ENCODE measurements at regions not wholly inside any gene's neighbourhood (a gene's known extent, or its start where the extent isn't known, plus 50 kb on each side); places are given as distances from the start of the nearest gene placed in this dataset.

DNA sequence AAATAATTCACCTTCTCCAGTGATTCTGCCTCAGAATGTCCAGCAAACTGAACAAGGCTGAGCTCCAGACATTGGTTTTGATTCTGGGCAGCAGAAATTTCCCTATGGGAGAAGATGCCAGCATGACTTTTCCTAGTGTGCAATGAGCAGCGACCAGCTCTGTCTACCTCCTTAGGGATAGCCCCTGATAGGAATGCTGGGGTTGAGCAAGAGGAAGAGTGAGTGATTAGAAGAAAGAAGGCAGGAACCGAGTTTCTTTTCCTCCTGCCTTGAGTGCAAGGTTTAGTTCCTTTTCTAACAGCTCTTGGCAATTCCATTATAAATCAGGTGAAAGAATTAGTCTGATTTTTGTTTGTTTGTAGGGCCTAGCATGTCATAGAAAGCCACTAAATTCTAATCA lies 379.0 kb downstream of the DAD1 start:
- no peak for ATAC-seq
- Histone ChIP-seq H3K4me3 (replicated peaks in 1 of 3; ENCODE audit: insufficient read depth in 1 of 3, low read depth in 2 of 3, low read length in 3 of 3) (no peak overlapping the region), H3K27ac (ENCODE audit: extremely low read length, insufficient read depth, low read length) (no peak overlapping the region), H3K9me3 (ENCODE audit: low read length) (no peaks in the 10 kb centered on the region), H3K4me2 (ENCODE audit: low read depth, low read length) (no peak overlapping the region), H2AFZ (ENCODE audit: low read length) (no peak overlapping the region), H3K27me3 (ENCODE audit: control insufficient read depth in 1 of 2, insufficient read depth in 2 of 2, low read length in 2 of 2) (no peaks in the 10 kb centered on the region), H3K79me2 (ENCODE audit: insufficient read depth, low read length) (no peaks in the 10 kb centered on the region), H3K9ac (ENCODE audit: insufficient read depth, low read depth, low read length) (no peak overlapping the region), H4K20me1 (ENCODE audit: insufficient read depth, low read length) (no peaks in the 10 kb centered on the region), H3K36me3 (replicated peaks in 1 of 2; ENCODE audit: control insufficient read depth in 1 of 2, insufficient read depth in 2 of 2, low read length in 2 of 2) (no peaks in the 10 kb centered on the region), H3K4me1 (ENCODE audit: insufficient read depth, low read length) (no peaks in the 10 kb centered on the region)
- TF ChIP-seq ZNF501 (CRISPR knock-in tag; IDR thresholded peaks at IDR 0.05): no peak
- intact Hi-C loops (cut with micrococcal nuclease; ENCODE audit: unreplicated experiment) (no loop called here), in situ Hi-C loops (cut with HindIII; ENCODE audit: extremely low pct_ligation_motif_present, low pct_unique_long_range_greater_than_20kb) (no loop called here)
- CTCF ChIA-PET (ENCODE audit: low intra/inter-chr PET ratio, low total read pairs): no interaction called here
- no peak for FAIRE-seq
- no peak for DNase-seq (ENCODE audit: low spot score)
- BruUV-seq (replicated peaks): no TSS peak
- WGBS (ENCODE audit: low lambda C conversion rate): under 1% methylated on average over 2 of the region's 2 CpGs
- POLR2A ChIA-PET: no interaction called here

DNA sequence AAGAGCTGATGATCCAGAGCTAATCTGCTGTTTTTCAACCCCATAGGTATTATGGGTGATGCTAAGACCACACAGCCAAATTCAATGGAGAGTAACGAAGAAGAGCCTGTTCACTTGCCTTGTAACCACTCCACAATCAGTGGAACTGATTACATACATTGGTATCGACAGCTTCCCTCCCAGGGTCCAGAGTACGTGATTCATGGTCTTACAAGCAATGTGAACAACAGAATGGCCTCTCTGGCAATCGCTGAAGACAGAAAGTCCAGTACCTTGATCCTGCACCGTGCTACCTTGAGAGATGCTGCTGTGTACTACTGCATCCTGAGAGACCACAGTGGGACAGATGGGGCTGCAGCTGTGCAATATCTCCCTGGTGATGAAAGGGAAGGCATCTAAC lies 386.0 kb downstream of the DAD1 start:
- ATAC-seq: no peak
- in situ Hi-C loops (cut with HindIII; ENCODE audit: extremely low pct_ligation_motif_present, low pct_unique_long_range_greater_than_20kb): no loop called here
- no TSS peak for BruUV-seq (replicated peaks)

More for the DNA sequence above, 386.0 kb downstream of the DAD1 start:
- DNase-seq (ENCODE audit: low spot score) (no peak), FAIRE-seq (no peak)
- TF ChIP-seq, protein P1, sequence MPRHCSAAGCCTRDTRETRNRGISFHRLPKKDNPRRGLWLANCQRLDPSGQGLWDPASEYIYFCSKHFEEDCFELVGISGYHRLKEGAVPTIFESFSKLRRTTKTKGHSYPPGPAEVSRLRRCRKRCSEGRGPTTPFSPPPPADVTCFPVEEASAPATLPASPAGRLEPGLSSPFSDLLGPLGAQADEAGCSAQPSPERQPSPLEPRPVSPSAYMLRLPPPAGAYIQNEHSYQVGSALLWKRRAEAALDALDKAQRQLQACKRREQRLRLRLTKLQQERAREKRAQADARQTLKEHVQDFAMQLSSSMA (CRISPR knock-in tag; IDR thresholded peaks at IDR 0.05): no peak
- no peak for TF ChIP-seq ZNF724P (CRISPR knock-in tag; IDR thresholded peaks at IDR 0.05; ENCODE audit: borderline replicate concordance)
- no peak for TF ChIP-seq ZNF12 (CRISPR knock-in tag; IDR thresholded peaks at IDR 0.05)
- TF ChIP-seq ZNF251 (CRISPR knock-in tag; IDR thresholded peaks at IDR 0.05): no peak
- TF ChIP-seq CHD2 (IDR thresholded peaks at IDR 0.05; ENCODE audit: low read depth, low read length): no peak
- TF ChIP-seq MTA1 (CRISPR knock-in tag; IDR thresholded peaks at IDR 0.05; ENCODE audit: borderline replicate concordance): no peak
- no peak for TF ChIP-seq AGO1 (IDR thresholded peaks at IDR 0.05; ENCODE audit: low read depth, low read length, poor library complexity, severe bottlenecking)
- no peak for TF ChIP-seq ZNF891 (CRISPR knock-in tag; IDR thresholded peaks at IDR 0.05)
- Histone ChIP-seq H3K36me3 (replicated peaks in 1 of 2; ENCODE audit: control insufficient read depth in 1 of 2, insufficient read depth in 2 of 2, low read length in 2 of 2) (no peaks in the 10 kb centered on the region), H3K4me3 (replicated peaks in 1 of 3; ENCODE audit: insufficient read depth in 1 of 3, low read depth in 2 of 3, low read length in 3 of 3) (no peak overlapping the region), H3K27ac (ENCODE audit: extremely low read length, insufficient read depth, low read length) (no peak overlapping the region), H3K9me3 (ENCODE audit: low read length) (peaks cover 18% of the 10 kb centered on the region; the same call in 1 of the 2 replicates), H3K4me1 (ENCODE audit: insufficient read depth, low read length) (no peaks in the 10 kb centered on the region), H4K20me1 (ENCODE audit: insufficient read depth, low read length) (no peaks in the 10 kb centered on the region), H3K27me3 (ENCODE audit: control insufficient read depth in 1 of 2, insufficient read depth in 2 of 2, low read length in 2 of 2) (no peaks in the 10 kb centered on the region), H3K9ac (ENCODE audit: insufficient read depth, low read depth, low read length) (no peak overlapping the region), H2AFZ (ENCODE audit: low read length) (no peak overlapping the region), H3K4me2 (ENCODE audit: low read depth, low read length) (no peak overlapping the region), H3K79me2 (ENCODE audit: insufficient read depth, low read length) (no peaks in the 10 kb centered on the region)
- ChIA-PET CTCF (ENCODE audit: low intra/inter-chr PET ratio, low total read pairs) (no interaction called here), POLR2A (no interaction called here)
- intact Hi-C loops (cut with micrococcal nuclease; ENCODE audit: unreplicated experiment): no loop called here
- WGBS (ENCODE audit: low lambda C conversion rate): 2% methylated on average over 5 of the region's 5 CpGs

Data from HepG2 (cell line).